Thoracic aorta (tissue), 2 donors: ENCODE measurements at regions not wholly inside any gene's neighbourhood (a gene's known extent, or its start where the extent isn't known, plus 50 kb on each side); places are given as distances from the start of the nearest gene placed in this dataset.

Source experiments
- ATAC-seq: fragments of 150-250 bp; one replicate; pipeline ENCODE4 v1.8.0; 2017; ENCODE audit warnings: low read depth; ENCODE audit not compliant: insufficient number of reproducible peaks, low FRiP score
- DNase-seq: peaks from one replicate; pipeline ENCODE4 v3.0.0-alpha.2; 2020; ENCODE audit warnings: low spot score
- H3K27ac ChIP-seq, 2 donors: fragments of 200-600 bp; sonication (generic); 1 replicate in 1 of 2; 2 replicates in 1 of 2; pipeline ENCODE4 v1.5.1; 2016; ENCODE audit warnings: mild to moderate bottlenecking in 2 of 2, moderate library complexity in 2 of 2
- H3K27me3 ChIP-seq: fragments of 200-600 bp; sonication (generic); replicated peaks from 2 replicates; pipeline ENCODE4 v1.6.0; 2016; ENCODE audit warnings: mild to moderate bottlenecking; ENCODE audit not compliant: insufficient read depth
- H3K36me3 ChIP-seq: fragments of 200-600 bp; sonication (generic); one replicate; pipeline ENCODE4 v1.5.1; 2016
- H3K4me1 ChIP-seq, 2 donors: fragments of 200-600 bp; sonication (generic); 1 replicate in 1 of 2; 2 replicates in 1 of 2; pipeline versions ENCODE4 v1.5.1 to v1.6.0; 2016; ENCODE audit warnings: low read depth in 2 of 2, mild to moderate bottlenecking in 1 of 2; ENCODE audit not compliant: control insufficient read depth in 1 of 2
- H3K4me3 ChIP-seq: fragments of 200-600 bp; sonication (generic); 2 replicates; pipeline ENCODE4 v1.5.1; 2016; ENCODE audit warnings: mild to moderate bottlenecking
- H3K9me3 ChIP-seq: fragments of 200-600 bp; sonication (generic); 2 replicates; pipeline ENCODE4 v1.5.1; 2016
- TF ChIP-seq, protein P1 (sequence below): fragments of 200-600 bp; sonication (generic); IDR thresholded peaks from one replicate; pipeline ENCODE4 v1.5.1; 2019; ENCODE audit warnings: antibody characterized with exemption

GRCh38 chr22:22424210-22424800, 84.2 kb downstream of the ZNF280B start:
- TF ChIP-seq, protein P1, sequence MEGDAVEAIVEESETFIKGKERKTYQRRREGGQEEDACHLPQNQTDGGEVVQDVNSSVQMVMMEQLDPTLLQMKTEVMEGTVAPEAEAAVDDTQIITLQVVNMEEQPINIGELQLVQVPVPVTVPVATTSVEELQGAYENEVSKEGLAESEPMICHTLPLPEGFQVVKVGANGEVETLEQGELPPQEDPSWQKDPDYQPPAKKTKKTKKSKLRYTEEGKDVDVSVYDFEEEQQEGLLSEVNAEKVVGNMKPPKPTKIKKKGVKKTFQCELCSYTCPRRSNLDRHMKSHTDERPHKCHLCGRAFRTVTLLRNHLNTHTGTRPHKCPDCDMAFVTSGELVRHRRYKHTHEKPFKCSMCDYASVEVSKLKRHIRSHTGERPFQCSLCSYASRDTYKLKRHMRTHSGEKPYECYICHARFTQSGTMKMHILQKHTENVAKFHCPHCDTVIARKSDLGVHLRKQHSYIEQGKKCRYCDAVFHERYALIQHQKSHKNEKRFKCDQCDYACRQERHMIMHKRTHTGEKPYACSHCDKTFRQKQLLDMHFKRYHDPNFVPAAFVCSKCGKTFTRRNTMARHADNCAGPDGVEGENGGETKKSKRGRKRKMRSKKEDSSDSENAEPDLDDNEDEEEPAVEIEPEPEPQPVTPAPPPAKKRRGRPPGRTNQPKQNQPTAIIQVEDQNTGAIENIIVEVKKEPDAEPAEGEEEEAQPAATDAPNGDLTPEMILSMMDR: no peak
- no peaks in the 10 kb centered on the region for H3K36me3 ChIP-seq
- DNase-seq: no peak
- H3K9me3 ChIP-seq: no peaks in the 10 kb centered on the region
- H3K27me3 ChIP-seq: no peaks in the 10 kb centered on the region
- H3K27ac ChIP-seq: no peak overlapping the region
- H3K4me3 ChIP-seq: no peak overlapping the region
- no peak for ATAC-seq
- H3K4me1 ChIP-seq: no peaks in the 10 kb centered on the region

DNA sequence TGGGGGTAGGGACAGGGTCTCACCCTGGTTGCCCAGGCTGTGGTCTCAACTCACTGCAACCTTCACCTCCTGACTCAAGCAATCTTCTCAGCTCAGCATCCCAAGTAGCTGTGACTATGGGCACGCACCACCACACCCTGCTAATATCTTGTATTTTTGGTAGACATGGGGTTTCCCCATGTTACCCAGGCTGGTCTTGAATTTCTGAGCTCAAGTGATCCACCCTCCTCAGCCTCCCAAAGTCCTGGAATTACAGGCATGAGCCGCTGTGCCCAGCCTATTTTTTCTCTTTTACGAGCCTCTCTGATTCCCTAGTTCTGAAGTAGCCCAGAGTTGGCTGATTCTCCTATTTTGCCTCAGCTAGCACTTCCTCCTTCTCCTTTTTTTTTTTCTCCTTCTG, 83.6 kb downstream of the ZNF280B start:
- H3K36me3 ChIP-seq: no peaks in the 10 kb centered on the region
- TF ChIP-seq, protein P1: no peak
- H3K9me3 ChIP-seq: no peaks in the 10 kb centered on the region
- H3K4me1 ChIP-seq: no peaks in the 10 kb centered on the region
- H3K27me3 ChIP-seq: no peaks in the 10 kb centered on the region
- DNase-seq (no peak), ATAC-seq (no peak)
- no peak overlapping the region for H3K4me3 ChIP-seq
- no peak overlapping the region for H3K27ac ChIP-seq

DNA sequence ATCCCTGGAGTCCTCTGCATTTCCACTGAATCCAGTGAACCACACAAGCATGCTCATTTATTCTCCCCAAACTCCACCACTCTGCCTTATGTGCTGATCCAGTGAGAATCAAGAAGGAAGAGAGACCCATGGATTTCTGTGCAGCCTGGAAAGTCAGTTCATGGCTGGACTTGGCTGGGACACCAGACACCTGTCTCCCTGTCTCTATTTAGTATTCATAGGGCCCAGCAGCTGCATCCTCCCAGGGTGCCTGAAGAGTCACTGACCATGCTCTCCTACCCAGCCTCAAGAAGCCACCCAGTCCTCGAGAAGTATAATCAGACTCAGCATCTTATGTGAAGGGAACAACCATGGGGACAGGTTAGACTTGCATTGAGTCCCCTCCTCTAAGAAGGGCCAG, 83.2 kb downstream of the ZNF280B start:
- no peaks in the 10 kb centered on the region for H3K9me3 ChIP-seq
- no peak overlapping the region for H3K4me3 ChIP-seq
- no peaks in the 10 kb centered on the region for H3K36me3 ChIP-seq
- TF ChIP-seq, protein P1: no peak
- ATAC-seq (no peak), DNase-seq (no peak)
- H3K27ac ChIP-seq: no peak overlapping the region
- no peaks in the 10 kb centered on the region for H3K27me3 ChIP-seq
- no peaks in the 10 kb centered on the region for H3K4me1 ChIP-seq

DNA sequence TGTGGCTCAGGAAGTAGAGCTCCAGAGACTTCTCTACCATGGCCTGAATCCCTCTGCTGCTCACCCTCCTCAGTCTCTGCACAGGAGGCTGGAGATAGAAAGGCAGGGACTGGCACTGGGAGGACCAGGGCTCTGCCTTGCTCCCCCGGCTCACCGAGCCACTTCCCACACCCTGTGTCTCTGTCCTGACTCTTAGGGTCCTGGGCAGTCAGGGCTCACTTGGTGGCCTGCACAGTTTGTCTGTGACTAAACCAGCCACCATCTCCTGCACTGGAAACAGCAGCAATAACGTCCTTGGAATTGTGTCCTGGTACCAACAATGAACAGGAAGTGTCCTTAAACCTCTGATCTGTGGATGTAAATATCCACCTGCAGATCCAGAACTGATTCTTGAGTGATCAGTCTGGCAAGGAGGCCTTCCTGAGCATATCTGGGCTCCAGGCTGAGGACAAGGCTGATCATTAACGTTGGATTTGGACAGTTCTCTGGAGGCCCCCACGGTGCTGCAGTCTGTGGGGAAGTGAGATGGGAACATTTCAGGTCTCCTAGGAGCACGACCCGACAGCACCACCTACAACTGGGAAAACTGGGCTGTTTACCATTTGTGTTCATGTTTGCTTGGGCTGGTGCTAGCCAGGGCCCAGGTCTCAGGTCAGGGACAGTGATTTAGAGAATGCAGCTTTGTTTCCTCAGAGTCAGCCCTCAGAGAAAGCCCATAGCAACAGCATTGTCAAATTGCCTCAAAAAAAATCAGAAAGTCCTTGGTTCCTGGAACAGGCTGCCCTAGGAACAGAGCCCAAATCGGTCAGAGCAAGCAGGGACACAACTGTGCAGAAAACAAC, 82.5 kb downstream of the ZNF280B start:
- ATAC-seq: no peak
- TF ChIP-seq, protein P1: no peak
- Histone ChIP-seq H3K36me3 (no peaks in the 10 kb centered on the region), H3K9me3 (no peaks in the 10 kb centered on the region), H3K27ac (no peak overlapping the region), H3K4me3 (no peak overlapping the region), H3K27me3 (no peaks in the 10 kb centered on the region), H3K4me1 (no peaks in the 10 kb centered on the region)
- no peak for DNase-seq

DNA sequence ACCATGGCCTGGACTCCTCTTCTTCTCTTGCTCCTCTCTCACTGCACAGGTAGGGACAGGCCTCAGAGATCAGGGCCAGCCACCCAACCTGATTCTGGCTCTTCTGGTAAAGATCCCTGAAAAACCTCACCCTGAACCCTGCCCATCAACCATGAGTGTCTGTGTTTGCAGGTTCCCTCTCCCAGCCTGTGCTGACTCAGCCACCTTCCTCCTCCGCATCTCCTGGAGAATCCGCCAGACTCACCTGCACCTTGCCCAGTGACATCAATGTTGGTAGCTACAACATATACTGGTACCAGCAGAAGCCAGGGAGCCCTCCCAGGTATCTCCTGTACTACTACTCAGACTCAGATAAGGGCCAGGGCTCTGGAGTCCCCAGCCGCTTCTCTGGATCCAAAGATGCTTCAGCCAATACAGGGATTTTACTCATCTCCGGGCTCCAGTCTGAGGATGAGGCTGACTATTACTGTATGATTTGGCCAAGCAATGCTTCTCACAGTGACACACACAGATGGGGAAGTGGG, 80.9 kb downstream of the ZNF280B start:
- ATAC-seq: no peak
- Histone ChIP-seq H3K9me3 (no peaks in the 10 kb centered on the region), H3K4me3 (no peak overlapping the region), H3K27me3 (no peaks in the 10 kb centered on the region), H3K36me3 (no peaks in the 10 kb centered on the region), H3K27ac (no peak overlapping the region), H3K4me1 (no peaks in the 10 kb centered on the region)
- TF ChIP-seq, protein P1: no peak
- no peak for DNase-seq
